ENCODE measurements at regions not wholly inside any gene's neighbourhood (a gene's known extent, or its start where the extent isn't known, plus 50 kb on each side); places are given as distances from the start of the nearest gene placed in this dataset.

GRCh38 chr11:19652623-19653375 is 59.8 kb upstream of the NAV2 start:
- peak overlapping the region; percentile 78 for H3K27ac Mint-ChIP-seq (ENCODE audit: unreplicated experiment)
- TF ChIP-seq CTCF (conservative IDR thresholded peaks at IDR 0.05) = no peak
- H3K27me3 Mint-ChIP-seq (ENCODE audit: low read depth) = no peaks in the 10 kb centered on the region
- H3K9me3 Mint-ChIP-seq = peaks cover 3% of the 10 kb centered on the region
- H3K36me3 Mint-ChIP-seq (ENCODE audit: low read depth) = no peaks in the 10 kb centered on the region
- no peak overlapping the region for H3K4me3 Mint-ChIP-seq
- DNase-seq (ENCODE audit: low read depth, low spot score) = no peak
- H3K4me1 Mint-ChIP-seq = peaks cover 42% of the 10 kb centered on the region

- no peaks in the 10 kb centered on the region for H3K27me3 Mint-ChIP-seq (ENCODE audit: low read depth)
- no peak overlapping the region for H3K27ac Mint-ChIP-seq (ENCODE audit: unreplicated experiment)
- no peak for DNase-seq (ENCODE audit: low read depth, low spot score)
- no peak overlapping the region for H3K4me3 Mint-ChIP-seq
- no peak for TF ChIP-seq CTCF (conservative IDR thresholded peaks at IDR 0.05)
- H3K36me3 Mint-ChIP-seq (ENCODE audit: low read depth) = no peaks in the 10 kb centered on the region
- H3K9me3 Mint-ChIP-seq = peaks cover 3% of the 10 kb centered on the region
- H3K4me1 Mint-ChIP-seq = peaks cover 39% of the 10 kb centered on the region
These were observed 61.0 kb upstream of the NAV2 start for GRCh38 chr11:19651653-19652052.

GRCh38 chr11:19651028-19651427 is 61.6 kb upstream of the NAV2 start:
- H3K4me3 Mint-ChIP-seq = no peak overlapping the region
- peaks cover 3% of the 10 kb centered on the region for H3K9me3 Mint-ChIP-seq
- no peaks in the 10 kb centered on the region for H3K27me3 Mint-ChIP-seq (ENCODE audit: low read depth)
- H3K36me3 Mint-ChIP-seq (ENCODE audit: low read depth) = no peaks in the 10 kb centered on the region
- DNase-seq (ENCODE audit: low read depth, low spot score) = no peak
- no peak for TF ChIP-seq CTCF (conservative IDR thresholded peaks at IDR 0.05)
- H3K27ac Mint-ChIP-seq (ENCODE audit: unreplicated experiment) = no peak overlapping the region
- H3K4me1 Mint-ChIP-seq = peaks cover 33% of the 10 kb centered on the region

GRCh38 chr11:19650467-19650866 is 62.2 kb upstream of the NAV2 start:
- Mint-ChIP-seq H3K4me1 (peaks cover 30% of the 10 kb centered on the region), H3K4me3 (no peak overlapping the region), H3K36me3 (ENCODE audit: low read depth) (no peaks in the 10 kb centered on the region), H3K27ac (ENCODE audit: unreplicated experiment) (no peak overlapping the region), H3K9me3 (peaks cover 3% of the 10 kb centered on the region), H3K27me3 (ENCODE audit: low read depth) (no peaks in the 10 kb centered on the region)
- TF ChIP-seq CTCF (conservative IDR thresholded peaks at IDR 0.05) = no peak
- DNase-seq (ENCODE audit: low read depth, low spot score) = no peak

- DNase-seq (ENCODE audit: low read depth, low spot score) = no peak
- Mint-ChIP-seq H3K9me3 (no peaks in the 10 kb centered on the region), H3K27me3 (ENCODE audit: low read depth) (no peaks in the 10 kb centered on the region), H3K36me3 (ENCODE audit: low read depth) (no peaks in the 10 kb centered on the region), H3K27ac (ENCODE audit: unreplicated experiment) (no peak overlapping the region), H3K4me1 (peaks cover 30% of the 10 kb centered on the region), H3K4me3 (no peak overlapping the region)
- TF ChIP-seq CTCF (conservative IDR thresholded peaks at IDR 0.05) = no peak
These were observed 62.9 kb upstream of the NAV2 start for GRCh38 chr11:19649751-19650150.
